ENCODE measurements at regions not wholly inside any gene's neighbourhood (a gene's known extent, or its start where the extent isn't known, plus 50 kb on each side); places are given as distances from the start of the nearest gene placed in this dataset.
"Not testable (repeated sequence)": the region's sequence is repeated elsewhere in the genome, so short reads cannot be mapped to it uniquely, and the experiment has no call there.

DNA sequence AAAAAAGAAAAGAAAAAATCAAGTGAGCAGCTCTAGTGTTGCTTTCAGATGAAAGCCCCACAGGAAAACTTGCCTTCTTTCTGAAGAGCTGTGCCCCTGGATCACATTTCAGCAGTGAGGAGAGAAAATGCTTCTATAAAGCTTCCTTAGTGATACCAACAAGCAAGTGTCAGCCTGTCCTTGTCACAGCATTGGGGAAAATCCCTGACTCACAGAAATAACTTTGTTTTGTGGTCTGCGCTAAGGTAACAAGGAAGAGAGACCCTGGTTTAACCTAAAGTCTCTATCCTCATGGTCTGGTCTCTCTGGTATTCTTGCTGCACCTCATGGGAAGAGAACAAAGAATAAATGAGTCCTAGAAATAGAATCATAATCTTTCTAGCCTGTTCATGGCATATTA lies 885.2 kb upstream of the SORCS1 start:
- no peak for DNase-seq

DNA sequence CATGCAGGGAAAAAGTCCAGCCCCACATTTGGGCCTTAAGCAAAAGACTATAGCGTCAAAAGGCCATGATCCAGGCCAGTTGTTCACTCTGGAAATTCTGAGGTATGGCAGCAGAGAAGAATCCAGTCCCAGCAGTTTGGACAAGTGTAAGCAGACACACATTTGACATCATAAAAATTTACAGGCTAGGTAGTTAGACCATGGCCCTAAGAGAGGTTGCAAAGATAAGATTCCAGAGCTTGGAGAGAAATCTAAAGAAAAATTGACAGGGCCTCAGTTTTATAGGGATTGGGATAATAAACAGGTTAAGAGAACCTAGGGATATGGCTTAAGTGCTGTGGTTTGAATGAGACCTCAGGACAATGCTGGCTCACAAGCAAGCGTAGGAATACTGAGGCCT lies 884.4 kb upstream of the SORCS1 start:
- no peak for DNase-seq

DNA sequence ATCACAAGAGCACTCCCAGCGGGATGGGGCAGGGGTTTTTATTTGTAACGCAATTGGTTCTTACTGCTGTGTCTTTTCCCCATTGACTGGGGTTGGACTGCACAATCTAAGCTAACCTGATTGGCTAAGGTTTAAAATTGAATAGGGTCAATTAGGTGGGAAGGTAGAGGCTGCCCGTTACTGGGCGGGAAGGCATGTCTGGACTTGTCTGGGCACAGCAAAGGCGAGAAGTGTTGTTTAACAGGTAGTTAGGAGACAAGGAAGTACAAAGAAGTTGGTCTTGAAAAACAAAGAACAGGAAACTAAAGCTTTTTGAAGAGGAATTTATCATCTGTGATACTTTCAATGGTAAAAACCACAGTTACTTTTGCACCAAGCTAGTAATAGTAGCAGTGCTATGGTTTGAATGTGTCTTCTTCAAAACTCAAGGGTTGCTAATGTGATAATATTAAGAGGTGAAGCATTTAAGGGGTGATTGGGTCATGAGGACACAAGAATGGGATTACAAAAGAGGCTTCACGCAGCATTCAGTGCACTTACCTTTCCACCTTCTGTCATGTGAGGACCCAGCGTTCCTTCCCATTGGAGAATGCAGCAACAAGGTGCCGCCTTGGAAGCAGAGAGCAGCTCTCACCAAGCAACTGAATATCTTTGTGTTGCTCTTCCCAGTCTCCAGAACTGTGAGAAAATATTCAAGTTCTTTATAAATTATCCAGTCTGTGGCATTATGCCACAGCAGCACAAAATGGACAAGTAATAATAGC lies 875.5 kb upstream of the SORCS1 start:
- no peak for DNase-seq

DNA sequence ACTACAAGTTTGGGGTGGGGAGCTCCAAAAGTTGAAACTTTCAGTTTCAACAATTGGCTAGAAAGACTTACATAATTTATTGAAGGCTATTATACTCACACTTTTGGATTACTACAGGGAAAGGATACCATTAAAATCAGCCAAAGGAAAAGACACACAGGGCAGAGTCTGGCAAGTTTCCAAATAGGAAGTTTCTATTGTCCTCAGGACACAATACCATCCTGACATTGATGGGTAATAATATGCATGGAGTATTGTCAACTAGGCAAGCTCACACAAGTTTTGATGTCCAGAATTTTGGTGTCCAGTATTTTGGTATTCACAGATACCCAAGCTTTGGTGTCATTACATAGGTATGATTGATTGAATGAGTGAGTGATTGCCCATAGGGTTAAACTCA lies 872.6 kb upstream of the SORCS1 start:
- DNase-seq, result no peak

DNA sequence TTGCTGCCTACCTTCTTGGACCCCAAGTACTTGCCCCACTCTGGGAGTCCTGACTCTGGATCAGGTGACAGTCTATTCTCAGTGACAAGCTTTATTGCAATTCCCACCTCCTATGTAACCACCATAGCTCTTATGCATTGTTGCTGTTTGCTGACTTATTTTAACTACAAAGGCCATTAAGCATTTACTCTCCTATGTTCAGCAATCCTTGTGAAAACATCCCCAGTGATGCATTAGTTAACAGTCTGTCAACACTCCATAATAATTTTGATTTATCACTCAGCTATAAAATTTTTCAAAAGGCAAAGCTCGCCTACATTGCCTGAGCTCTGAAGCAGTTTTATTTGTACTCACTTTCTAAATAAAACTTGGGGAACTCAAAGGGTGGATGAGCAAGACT lies 871.8 kb upstream of the SORCS1 start:
- no peak for DNase-seq

DNA sequence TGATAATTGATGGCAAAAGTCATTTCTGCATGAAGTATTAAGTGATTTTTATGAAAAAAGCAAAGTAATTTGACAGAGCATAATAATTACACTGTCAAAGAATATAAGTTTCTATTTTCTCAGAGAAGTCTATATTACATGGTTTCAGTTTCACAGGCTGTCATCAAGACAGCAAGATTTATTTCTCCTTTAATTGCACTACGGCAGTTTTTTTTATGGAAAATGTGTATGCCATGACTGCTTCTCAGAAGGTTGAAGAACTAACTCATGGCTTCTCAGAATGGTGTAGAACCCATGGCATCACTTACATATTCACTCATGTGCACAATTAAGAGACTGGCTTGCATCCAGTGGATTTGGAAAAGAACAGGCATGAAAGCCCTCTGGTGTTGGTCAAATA lies 870.3 kb upstream of the SORCS1 start:
- DNase-seq, result no peak

DNA sequence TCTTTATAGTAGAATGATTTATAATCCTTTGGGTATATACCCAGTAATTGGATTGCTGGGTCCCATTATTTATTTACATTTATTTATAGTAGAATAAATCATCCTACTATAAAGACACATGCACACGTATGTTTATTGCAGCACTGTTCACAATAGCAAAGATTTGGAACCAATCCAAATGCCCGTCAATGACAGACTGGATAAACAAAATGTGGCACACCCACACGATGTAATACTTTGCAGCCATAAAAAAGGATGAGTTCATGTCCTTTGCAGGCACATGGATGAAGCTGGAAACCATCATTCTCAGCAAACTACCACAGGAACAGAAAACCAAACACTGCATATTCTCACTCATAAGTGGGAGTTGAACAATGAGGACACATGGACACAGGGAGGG lies 869.0 kb upstream of the SORCS1 start:
- not testable (repeated sequence) for DNase-seq

DNA sequence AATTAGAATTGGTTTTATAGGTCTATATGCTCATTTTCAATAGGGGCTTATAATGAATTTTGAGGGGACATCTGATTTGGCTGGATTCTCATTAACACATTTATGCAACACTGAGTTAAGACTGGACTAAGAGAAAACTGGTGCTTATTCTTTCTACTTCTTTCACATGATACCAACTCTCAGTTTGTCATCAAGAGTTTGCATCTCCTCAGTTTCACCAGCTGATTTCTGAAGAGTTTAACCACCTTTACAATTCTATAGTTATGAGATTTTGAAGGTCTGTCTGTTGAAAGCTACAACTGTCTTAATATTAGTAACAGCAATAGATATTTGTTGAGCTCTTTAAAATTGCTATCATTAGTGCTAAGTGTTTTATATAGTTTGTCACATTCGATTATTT lies 867.0 kb upstream of the SORCS1 start:
- no peak for DNase-seq

DNA sequence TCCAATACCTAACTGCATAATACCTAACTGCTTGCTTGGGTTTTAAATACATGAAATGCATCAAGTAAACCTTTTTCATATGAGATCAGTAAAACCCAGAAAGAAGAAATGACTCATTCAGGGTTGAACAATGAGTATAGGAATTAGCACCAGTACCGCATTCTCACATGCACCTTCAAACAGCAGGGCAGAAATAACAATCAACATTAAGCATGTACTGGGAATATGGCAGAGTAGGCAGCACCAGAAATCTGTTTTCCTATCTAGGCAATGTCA lies 850.3 kb upstream of the SORCS1 start:
- DNase-seq, result no peak

DNA sequence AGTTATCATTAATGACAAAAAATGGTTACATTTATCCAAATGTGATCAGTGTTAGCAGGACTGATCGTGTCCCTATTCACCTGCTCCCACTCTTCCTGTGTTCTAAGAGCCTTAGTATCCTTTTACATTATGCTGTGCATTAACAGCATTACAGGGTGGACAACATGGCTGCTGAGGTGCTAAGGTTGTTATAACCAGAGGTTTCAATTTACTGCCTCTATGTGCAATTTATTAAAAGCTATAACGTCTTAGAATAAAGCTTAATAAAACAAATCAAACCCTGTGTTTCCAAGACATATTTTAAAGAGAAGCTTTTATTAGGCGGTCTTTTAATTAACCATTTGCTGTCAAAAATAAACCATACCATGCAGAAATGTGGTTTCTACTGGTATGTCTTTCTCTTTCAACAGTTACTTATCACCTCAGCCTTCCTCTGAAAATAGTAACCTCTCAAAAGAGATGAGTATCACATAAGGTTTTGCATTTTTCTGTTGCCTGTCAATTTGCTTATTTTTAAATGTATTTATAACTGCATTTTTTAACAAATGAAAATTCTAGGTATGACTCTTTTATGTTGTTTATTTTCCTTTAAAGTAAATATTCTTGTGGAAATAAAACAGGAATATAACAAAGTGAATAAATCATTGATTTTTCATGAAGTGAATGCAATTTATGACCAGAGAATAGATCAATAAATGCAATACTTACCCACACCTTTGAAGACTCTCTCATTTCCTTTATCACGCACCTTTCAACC lies 849.8 kb upstream of the SORCS1 start:
- DNase-seq, result no peak

DNA sequence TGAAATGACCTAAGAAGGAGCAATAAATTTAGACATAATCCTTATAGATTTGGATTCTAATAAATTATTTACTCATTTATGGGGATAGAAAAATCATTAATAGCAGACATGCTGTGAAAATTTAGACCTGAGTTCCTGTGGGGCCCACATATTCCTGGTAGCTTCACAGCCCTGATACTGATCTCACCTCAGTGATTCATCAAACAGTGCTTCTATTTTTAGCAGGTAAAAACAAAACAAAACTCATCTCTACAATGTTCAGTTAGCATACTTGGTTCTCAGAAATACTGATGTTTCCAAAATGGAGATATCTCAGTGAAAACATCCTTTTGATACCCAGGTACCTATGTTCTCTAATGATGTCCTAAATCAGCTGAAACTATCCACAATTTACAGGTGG lies 841.1 kb upstream of the SORCS1 start:
- DNase-seq, result no peak

DNA sequence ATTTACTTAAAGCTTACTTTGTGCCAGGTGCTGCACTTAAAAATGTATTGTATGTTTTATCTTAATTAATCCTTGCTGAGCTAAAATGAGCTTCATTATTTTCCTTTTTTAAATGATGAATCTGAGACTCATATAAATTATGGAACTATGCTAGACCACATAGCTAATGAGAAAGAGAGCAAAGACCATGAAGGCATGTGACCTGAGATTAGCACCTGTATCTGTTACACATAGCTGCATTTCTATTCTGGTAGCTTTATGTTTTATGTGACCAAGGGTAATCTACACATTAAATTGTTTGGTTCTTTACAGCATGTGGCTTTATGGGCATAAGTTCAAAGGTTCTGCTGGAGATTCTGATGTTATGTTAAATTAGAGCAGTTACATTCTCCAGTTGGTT lies 839.1 kb upstream of the SORCS1 start:
- DNase-seq, result no peak

DNA sequence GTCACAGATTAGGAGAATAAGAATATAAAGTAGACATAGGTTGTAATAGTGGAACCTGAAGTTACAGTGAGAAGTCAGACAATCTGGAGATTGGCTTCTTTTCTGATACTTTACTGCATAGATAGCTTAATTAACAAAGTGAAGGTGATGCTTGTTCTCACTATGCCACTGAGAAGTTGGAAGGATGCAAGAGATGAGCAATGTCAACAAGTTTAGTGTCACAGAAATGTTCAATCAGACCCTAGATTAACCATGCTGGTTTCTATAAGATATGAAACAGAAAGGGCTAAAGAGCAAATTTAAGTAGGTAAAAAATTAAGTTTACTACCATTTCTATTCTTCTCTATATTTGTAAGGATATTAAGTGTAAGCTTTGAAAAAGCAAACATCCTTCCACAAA lies 838.6 kb upstream of the SORCS1 start:
- no peak for DNase-seq

DNA sequence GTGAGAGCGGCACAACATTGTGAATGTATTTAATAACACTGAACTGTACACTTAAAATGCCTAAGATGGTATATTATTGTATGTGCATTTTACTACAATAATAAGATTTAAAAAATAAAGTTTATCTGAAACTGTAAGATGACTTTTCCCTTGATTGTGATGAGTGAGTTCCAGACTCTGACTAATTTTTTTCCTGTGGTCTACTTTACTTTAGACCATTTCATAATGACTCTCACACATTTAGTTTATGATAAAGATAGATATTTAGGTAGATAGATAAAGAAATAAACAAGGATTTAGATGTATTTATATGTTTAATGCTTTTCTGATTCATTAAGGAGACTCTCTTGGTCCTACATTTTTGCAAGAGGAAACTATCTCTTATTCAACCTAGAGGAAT lies 835.9 kb upstream of the SORCS1 start:
- DNase-seq, result no peak

DNA sequence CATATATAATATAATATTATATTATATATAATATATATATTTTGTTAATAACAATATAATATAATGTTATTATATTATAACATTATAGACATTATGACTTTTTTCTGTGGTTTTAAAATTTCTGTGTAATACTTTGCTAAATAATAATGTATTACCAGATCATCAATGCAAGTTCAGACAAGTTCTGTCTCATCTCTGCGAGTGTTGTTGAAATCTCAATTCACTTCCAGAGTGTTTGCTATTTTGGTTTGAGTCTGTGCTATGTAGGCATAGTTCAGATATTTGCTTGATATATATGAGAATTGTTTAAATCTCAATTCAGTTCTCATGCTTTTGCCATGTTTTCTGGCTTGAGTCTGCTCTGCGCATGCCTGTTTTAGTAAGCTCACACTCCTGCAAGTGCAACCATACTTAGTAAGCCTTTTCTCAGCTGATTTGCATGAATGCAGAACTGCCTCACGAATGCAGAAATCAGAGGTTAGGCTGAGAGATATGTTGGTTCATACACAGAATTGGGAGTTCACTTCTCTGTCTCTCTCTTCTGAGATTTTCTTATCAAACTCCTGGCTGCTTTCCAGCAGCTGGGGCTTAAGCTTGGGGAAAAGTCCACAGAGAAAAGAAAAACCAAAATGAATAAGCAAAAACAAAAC lies 830.2 kb upstream of the SORCS1 start:
- DNase-seq, result no peak

DNA sequence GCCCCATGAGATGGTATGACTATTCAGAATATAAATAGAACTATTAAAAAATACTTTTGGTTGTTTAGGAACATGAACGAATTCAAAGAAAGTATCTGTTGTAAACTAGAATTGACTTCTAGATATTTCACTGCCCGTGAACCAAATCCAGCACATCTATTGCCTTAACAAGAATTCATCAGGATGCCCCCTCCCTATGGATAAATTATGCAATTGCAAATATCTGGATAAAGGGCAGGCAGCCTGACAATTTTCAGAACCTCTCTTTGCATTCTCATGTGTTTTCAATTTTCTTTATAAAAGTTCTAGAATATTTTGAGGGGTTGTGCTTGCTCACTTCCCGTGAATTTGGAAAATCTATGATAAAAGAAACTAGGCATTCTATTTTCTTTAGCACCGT lies 822.1 kb upstream of the SORCS1 start:
- DNase-seq, result no peak

DNA sequence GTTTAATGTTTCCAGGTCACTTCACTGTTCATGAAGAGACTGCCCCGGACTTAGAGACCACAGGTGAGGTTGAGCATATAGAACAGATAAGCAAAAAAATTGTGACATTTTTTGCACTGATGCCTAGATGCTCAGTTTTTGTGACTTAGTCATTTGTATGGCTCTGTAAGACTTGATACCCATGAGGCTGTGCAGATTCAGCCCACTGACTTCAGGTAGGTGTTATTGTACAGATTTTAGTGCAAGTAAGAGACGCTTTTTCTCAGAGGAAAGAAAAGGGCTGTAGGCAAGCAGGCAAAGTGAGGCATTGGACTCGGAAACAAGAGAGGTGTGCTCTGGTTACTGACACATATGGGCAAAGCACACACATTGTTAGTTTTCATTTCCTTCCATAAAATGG lies 820.1 kb upstream of the SORCS1 start:
- DNase-seq, result no peak

DNA sequence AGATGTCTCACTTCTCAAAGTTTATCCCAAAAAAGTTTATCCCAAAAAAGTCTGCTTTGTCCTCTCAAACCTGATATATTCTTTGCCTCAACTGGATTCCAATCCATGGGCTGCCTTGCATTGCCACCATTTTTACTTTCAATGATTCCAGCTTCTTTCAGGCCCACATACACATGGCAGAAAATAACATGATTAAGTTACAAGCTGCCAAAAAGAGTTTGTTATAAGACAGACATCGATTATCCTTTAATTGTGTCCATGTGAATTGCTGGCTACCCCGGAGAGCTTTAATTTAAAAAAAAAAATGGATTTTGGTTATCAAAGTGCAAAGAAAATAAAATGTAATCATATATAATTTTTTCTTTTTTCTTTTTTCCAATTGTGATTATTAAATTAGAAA lies 819.6 kb upstream of the SORCS1 start:
- no peak for DNase-seq

DNA sequence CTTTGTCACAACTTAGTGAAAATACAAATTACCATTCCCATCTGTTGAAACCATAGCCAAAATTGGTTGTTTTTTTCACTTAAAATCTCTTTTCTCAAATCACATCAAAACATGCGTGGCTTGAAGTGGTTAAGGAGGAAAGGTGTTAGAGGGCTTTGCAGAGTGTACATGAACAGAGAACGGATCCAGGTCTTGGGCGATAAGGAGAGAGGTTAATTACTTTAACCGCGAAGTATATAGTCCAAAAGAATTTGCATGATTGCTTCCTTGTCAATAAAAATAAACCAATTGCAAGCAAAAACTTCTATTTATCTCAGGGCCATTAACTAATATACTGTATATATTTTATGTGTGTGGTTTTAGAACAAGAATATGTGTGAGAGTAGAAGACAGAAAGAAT lies 813.9 kb upstream of the SORCS1 start:
- DNase-seq, result no peak

DNA sequence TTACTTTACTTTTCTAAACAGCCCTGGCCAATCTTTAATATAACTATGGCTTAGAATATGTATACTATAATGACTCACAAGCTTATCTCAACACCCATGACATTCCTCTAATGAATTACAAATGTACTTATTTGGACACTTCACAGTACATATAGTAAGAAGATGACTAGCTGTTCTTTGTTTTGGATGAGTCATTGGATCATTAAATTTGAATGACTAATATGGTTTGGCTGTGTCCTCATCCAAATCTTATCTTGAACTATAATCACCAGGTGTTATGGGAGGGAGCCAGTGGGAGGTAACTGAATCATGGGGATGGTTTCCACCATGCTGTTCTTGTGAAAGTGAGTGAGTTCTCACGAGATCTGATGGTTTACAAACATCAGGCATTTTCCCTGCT lies 807.5 kb upstream of the SORCS1 start:
- no peak for DNase-seq

DNA sequence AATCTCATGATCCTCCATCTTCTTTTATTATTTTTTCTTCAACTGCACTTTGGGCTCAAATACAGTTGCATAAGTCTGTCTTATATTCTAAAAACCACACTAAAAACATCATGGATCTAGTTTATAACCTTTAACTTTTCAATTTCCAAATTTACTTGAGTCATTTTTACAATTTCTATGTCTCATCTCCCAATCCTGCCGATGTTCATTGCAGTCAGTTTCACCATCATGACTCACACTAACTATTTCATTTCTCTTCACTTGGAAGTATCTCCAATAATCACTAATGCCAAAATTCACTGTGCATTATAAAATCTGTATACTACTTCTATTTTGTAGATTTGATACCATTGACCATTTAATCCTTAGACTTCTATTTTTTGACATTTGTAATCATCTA lies 806.9 kb upstream of the SORCS1 start:
- DNase-seq, result no peak

DNA sequence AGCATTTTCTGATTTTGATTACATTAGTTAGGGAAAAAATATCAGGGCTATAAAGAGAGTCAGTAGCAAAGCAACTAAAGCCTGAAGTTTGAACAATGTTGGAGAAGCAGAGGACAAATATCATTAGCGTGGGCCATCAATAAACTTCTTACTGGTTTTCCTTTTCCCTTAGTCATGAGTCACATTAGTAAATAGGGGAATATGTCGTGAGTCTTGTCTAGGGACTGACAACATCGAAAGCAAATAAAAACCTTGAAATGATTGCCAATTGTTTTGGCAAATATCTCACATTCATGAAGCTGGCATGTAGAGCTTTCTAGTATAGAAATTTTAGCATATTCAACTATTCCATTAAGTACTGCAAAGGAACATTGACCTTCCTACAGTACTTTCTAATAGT lies 806.0 kb upstream of the SORCS1 start:
- no peak for DNase-seq

DNA sequence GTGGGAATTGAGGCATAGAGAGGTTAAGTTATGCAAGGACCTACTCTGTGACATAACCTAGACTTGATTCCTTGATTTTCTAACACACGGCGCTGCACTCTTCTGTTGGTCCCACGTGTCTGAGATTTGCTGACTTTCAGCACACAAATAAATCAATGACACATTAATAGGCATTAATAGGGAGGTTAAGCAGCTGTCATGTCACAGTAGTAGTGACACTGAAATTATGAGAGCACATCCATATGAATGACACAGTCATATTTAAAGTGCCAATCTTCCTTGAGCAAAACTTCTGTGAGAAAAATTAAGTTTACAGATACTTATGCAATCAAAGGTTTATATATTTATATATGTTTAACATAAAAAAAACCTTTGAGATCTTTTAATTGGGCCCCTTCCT lies 805.4 kb upstream of the SORCS1 start:
- DNase-seq, result no peak

DNA sequence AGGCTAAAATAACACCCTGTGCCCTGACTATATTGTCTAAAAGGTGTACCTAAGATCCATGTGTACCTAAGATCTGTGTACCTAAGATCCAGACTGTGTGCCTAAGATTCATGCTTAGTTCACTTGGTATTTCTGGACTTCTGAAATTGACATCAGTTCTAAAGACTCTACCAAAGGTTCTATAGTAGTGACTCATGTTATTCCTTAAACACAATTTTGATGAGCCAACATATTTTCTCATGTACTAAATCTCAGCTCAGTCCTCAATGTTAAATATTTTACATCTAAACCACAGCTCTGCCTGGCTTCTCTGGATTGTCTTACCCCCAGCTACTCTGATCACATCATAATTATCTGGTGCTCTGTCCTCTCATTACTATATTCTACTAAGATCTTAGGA lies 802.3 kb upstream of the SORCS1 start:
- DNase-seq, result no peak

All from inflammatory macrophage (primary cell).